Erythroblast (primary cell): ENCODE measurements at regions not wholly inside any gene's neighbourhood (a gene's known extent, or its start where the extent isn't known, plus 50 kb on each side); places are given as distances from the start of the nearest gene placed in this dataset.

Experiments
- GATA1 ChIP-seq: IDR thresholded peaks from 2 replicates; pipeline ENCODE4 v1.6.1; 2011; ENCODE audit warnings: low read depth, mild to moderate bottlenecking, control low read depth, low read length, moderate library complexity
- POLR2A ChIP-seq: IDR thresholded peaks from 2 replicates; pipeline ENCODE4 v1.6.1; 2011; ENCODE audit warnings: mild to moderate bottlenecking, low read length

DNA sequence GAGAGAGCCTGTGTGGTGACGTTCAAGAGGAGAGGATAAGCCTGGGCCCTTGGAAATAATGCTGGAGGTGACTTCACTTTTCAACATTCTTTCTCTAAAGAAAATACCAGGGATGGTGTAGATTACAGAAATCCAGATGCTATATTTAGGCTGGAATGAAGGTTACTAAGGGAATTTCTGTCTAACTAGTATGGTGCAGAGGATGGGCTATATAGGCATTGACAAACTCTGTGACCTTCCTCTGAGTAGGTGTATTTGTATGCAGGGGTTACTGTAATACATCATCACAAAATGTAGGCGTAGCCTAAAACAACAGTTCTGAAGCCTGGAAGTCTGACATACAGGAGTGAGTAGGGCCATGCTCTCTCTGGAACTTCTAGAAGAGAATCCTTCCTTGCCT is 155.3 kb upstream of the INHBA start:
- TF ChIP-seq POLR2A (no peak), GATA1 (no peak)
